ENCODE measurements at regions not wholly inside any gene's neighbourhood (a gene's known extent, or its start where the extent isn't known, plus 50 kb on each side); places are given as distances from the start of the nearest gene placed in this dataset.

GRCh38 chr3:191070762-191071403 is 128.2 kb upstream of the OSTN start:
- TF ChIP-seq CEBPB (IDR thresholded peaks at IDR 0.05; ENCODE audit: low read depth, low read length) (no peak), RCOR1 (IDR thresholded peaks at IDR 0.05; ENCODE audit: insufficient replicate concordance, low read length) (no peak), POLR2A (IDR thresholded peaks at IDR 0.05; ENCODE audit: low read depth, low read length) (no peak), BHLHE40 (IDR thresholded peaks at IDR 0.05; ENCODE audit: low read depth, low read length) (no peak), SMC3 (IDR thresholded peaks at IDR 0.05; ENCODE audit: low read depth, low read length) (no peak), MAZ (IDR thresholded peaks at IDR 0.05; ENCODE audit: borderline replicate concordance, low read depth, low read length) (no peak), MAFK (IDR thresholded peaks at IDR 0.05; ENCODE audit: low read depth, low read length) (no peak), ELK1 (IDR thresholded peaks at IDR 0.05; ENCODE audit: borderline replicate concordance, low read depth, low read length) (no peak), CHD1 (IDR thresholded peaks at IDR 0.05; ENCODE audit: low read depth, low read length) (no peak)
- TF ChIP-seq, protein P1, sequence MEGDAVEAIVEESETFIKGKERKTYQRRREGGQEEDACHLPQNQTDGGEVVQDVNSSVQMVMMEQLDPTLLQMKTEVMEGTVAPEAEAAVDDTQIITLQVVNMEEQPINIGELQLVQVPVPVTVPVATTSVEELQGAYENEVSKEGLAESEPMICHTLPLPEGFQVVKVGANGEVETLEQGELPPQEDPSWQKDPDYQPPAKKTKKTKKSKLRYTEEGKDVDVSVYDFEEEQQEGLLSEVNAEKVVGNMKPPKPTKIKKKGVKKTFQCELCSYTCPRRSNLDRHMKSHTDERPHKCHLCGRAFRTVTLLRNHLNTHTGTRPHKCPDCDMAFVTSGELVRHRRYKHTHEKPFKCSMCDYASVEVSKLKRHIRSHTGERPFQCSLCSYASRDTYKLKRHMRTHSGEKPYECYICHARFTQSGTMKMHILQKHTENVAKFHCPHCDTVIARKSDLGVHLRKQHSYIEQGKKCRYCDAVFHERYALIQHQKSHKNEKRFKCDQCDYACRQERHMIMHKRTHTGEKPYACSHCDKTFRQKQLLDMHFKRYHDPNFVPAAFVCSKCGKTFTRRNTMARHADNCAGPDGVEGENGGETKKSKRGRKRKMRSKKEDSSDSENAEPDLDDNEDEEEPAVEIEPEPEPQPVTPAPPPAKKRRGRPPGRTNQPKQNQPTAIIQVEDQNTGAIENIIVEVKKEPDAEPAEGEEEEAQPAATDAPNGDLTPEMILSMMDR (conservative IDR thresholded peaks at IDR 0.05; ENCODE audit: low read depth, low read length): no peak
- TF ChIP-seq, protein P2, sequence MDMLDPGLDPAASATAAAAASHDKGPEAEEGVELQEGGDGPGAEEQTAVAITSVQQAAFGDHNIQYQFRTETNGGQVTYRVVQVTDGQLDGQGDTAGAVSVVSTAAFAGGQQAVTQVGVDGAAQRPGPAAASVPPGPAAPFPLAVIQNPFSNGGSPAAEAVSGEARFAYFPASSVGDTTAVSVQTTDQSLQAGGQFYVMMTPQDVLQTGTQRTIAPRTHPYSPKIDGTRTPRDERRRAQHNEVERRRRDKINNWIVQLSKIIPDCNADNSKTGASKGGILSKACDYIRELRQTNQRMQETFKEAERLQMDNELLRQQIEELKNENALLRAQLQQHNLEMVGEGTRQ (IDR thresholded peaks at IDR 0.05; ENCODE audit: low read depth, low read length): no peak

All from IMR-90 (cell line).